ENCODE measurements at regions not wholly inside any gene's neighbourhood (a gene's known extent, or its start where the extent isn't known, plus 50 kb on each side); places are given as distances from the start of the nearest gene placed in this dataset.

- Mint-ChIP-seq H3K4me3 (ENCODE audit: unreplicated experiment) (no peak overlapping the region), H3K4me1 (ENCODE audit: unreplicated experiment) (peaks cover 9% of the 10 kb centered on the region), H3K27ac (ENCODE audit: unreplicated experiment) (no peak overlapping the region), H3K9me3 (ENCODE audit: unreplicated experiment) (no peaks in the 10 kb centered on the region), H3K36me3 (ENCODE audit: low read depth, unreplicated experiment) (no peaks in the 10 kb centered on the region), H3K27me3 (ENCODE audit: unreplicated experiment) (peaks cover 3% of the 10 kb centered on the region)
- DNase-seq (ENCODE audit: low spot score): no peak
- TF ChIP-seq CTCF (IDR thresholded peaks at IDR 0.05; ENCODE audit: unreplicated experiment): no peak
These were observed 130.0 kb upstream of the ARHGAP5 start for GRCh38 chr14:31947076-31947475.

DNA sequence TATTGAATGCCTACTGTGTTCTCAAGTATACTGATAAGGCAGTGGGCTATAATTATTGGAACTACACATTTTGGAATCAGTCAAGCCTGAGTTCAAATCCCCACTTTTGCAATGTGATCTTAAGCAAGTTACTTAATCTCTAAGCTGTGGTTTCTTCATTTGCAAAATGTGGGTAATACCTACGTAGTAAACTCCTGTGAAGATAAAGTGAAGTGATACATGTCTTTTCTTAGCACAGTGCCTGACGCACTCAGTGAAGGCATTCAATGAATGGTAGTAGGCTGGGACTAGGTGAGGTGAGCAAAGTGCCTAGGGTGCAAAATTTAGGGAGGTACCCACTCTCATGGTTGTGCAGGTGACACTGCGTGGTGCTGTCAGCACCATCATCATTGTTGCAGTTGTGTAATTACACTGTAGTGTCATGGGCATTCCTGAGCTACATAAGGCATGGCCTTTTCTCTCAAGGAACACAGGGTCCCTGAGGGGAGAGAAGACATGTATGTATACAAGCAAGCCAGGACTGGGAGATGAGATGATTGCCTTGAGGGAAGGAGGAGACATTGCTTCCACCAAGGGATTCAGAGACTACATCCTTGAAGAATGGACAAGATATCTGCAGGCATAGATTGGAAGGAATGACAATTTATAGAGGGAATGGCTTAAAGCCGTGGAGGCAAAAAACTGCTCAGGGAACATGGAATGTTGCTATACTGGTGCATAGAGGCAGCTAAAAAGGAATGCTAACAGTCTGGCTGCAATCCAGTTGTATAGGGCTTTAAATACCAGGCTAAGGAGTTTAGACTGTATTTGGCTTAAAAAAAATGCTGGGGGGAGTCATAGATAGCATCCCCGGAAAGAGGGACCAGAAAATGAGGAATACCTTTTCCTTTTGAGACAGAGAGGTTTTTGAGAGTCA lies 129.2 kb upstream of the ARHGAP5 start:
- DNase-seq (ENCODE audit: low spot score): no peak
- Mint-ChIP-seq H3K27me3 (ENCODE audit: unreplicated experiment) (peaks cover 3% of the 10 kb centered on the region), H3K4me1 (ENCODE audit: unreplicated experiment) (peaks cover 9% of the 10 kb centered on the region), H3K27ac (ENCODE audit: unreplicated experiment) (no peak overlapping the region), H3K4me3 (ENCODE audit: unreplicated experiment) (no peak overlapping the region), H3K9me3 (ENCODE audit: unreplicated experiment) (no peaks in the 10 kb centered on the region), H3K36me3 (ENCODE audit: low read depth, unreplicated experiment) (no peaks in the 10 kb centered on the region)
- no peak for TF ChIP-seq CTCF (IDR thresholded peaks at IDR 0.05; ENCODE audit: unreplicated experiment)

DNA sequence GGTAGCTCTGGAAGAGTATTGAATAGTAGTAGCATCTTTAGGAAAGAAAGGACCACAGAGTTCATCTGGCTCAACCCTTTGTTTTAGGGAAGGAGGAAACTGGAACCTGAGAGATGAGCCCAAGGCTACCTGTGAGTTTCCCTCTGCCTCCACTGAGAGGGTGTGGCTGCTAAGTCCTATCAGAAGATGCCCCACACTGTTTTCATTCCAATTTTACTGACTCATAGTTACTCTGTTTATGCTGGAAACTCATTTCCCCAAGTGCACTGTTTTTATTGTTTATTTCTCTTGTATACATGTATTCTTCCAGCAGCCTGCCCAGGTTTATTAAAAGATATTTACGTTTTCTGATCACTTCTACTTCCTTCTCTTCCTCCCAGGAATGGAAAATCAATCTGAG lies 127.4 kb upstream of the ARHGAP5 start:
- no peaks in the 10 kb centered on the region for H3K36me3 Mint-ChIP-seq (ENCODE audit: low read depth, unreplicated experiment)
- H3K4me1 Mint-ChIP-seq (ENCODE audit: unreplicated experiment): peaks cover 9% of the 10 kb centered on the region
- no peaks in the 10 kb centered on the region for H3K9me3 Mint-ChIP-seq (ENCODE audit: unreplicated experiment)
- DNase-seq (ENCODE audit: low spot score): no peak
- no peak overlapping the region for H3K4me3 Mint-ChIP-seq (ENCODE audit: unreplicated experiment)
- peaks cover 3% of the 10 kb centered on the region for H3K27me3 Mint-ChIP-seq (ENCODE audit: unreplicated experiment)
- no peak overlapping the region for H3K27ac Mint-ChIP-seq (ENCODE audit: unreplicated experiment)
- no peak for TF ChIP-seq CTCF (IDR thresholded peaks at IDR 0.05; ENCODE audit: unreplicated experiment)

DNA sequence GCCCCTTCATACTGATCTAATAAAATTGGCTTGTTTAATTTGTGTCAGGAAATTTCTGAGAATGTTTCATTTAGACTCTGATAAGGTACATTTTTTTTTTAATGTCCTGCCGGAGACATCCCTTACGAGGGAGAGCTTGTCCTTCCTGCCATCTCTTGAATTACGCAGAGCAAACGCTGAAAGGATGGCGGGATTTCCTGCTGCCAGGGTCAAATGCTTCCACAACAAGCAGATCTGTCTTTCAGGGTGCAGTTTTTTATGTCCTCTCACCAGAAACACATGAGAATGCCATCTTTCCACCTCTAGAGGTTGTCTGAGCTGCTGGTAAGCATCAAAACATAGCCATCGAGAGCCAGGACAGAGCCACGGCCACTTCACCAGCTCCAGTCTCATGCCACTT lies 126.8 kb upstream of the ARHGAP5 start:
- no peak for TF ChIP-seq CTCF (IDR thresholded peaks at IDR 0.05; ENCODE audit: unreplicated experiment)
- Mint-ChIP-seq H3K27me3 (ENCODE audit: unreplicated experiment) (peaks cover 3% of the 10 kb centered on the region), H3K9me3 (ENCODE audit: unreplicated experiment) (no peaks in the 10 kb centered on the region), H3K27ac (ENCODE audit: unreplicated experiment) (no peak overlapping the region), H3K36me3 (ENCODE audit: low read depth, unreplicated experiment) (no peaks in the 10 kb centered on the region), H3K4me1 (ENCODE audit: unreplicated experiment) (peaks cover 9% of the 10 kb centered on the region), H3K4me3 (ENCODE audit: unreplicated experiment) (no peak overlapping the region)
- DNase-seq (ENCODE audit: low spot score): no peak
